Tibial nerve (tissue), 3 donors: ENCODE measurements at regions not wholly inside any gene's neighbourhood (a gene's known extent, or its start where the extent isn't known, plus 50 kb on each side); places are given as distances from the start of the nearest gene placed in this dataset.

Experiments
- CTCF ChIP-seq, 5 experiments: fragments of 200-600 bp in 3 of 5; fragments of 450-650 bp in 2 of 5; sonication (generic) in 3 of 5; IDR thresholded peaks; one replicate each; pipeline ENCODE4 v1.5.1; 2016 to 2019; ENCODE audit warnings: antibody characterized with exemption in 5 of 5, mild to moderate bottlenecking in 3 of 5, moderate library complexity in 2 of 5
- POLR2A ChIP-seq, 2 donors: fragments of 450-650 bp; IDR thresholded peaks; one replicate each; pipeline ENCODE4 v1.6.1; 2017; ENCODE audit warnings: antibody characterized with exemption in 2 of 2, mild to moderate bottlenecking in 2 of 2, moderate library complexity in 2 of 2

GRCh38 chr16:58960484-58960883, 226.4 kb upstream of the GOT2 start:
- TF ChIP-seq CTCF (IDR thresholded peaks at IDR 0.05) = no peak
- no peak for TF ChIP-seq POLR2A (IDR thresholded peaks at IDR 0.05)
